Gastroesophageal sphincter (tissue), 2 donors: ENCODE measurements at regions not wholly inside any gene's neighbourhood (a gene's known extent, or its start where the extent isn't known, plus 50 kb on each side); places are given as distances from the start of the nearest gene placed in this dataset.

Experiments used
- EP300 ChIP-seq: sonication (generic); formaldehyde crosslinking; IDR thresholded peaks from one replicate; pipeline ENCODE4 v1.6.1; 2017; ENCODE audit warnings: antibody characterized with exemption, mild to moderate bottlenecking
- POLR2A ChIP-seq, 2 donors: fragments of 450-650 bp; IDR thresholded peaks; one replicate each; pipeline ENCODE4 v1.6.1; 2017; ENCODE audit warnings: antibody characterized with exemption in 2 of 2, mild to moderate bottlenecking in 2 of 2, moderate library complexity in 1 of 2

- no peak for TF ChIP-seq POLR2A (IDR thresholded peaks at IDR 0.05)
- no peak for TF ChIP-seq EP300
Measured at GRCh38 chr20:20820785-20821483, 108.5 kb upstream of the RALGAPA2 start.
